Stimulated activated CD4-positive, alpha-beta T cell treated with anti-CD3 and anti-CD28 coated beads, Interleukin-12 subunit alpha, Interleukin-12 subunit beta, amount 100 ng/mL, for 24 hours (primary cell): ENCODE measurements at regions not wholly inside any gene's neighbourhood (a gene's known extent, or its start where the extent isn't known, plus 50 kb on each side); places are given as distances from the start of the nearest gene placed in this dataset.
"Not testable (repeated sequence)": the region's sequence is repeated elsewhere in the genome, so short reads cannot be mapped to it uniquely, and the experiment has no call there.

Experiments used
- DNase-seq, 2 experiments: peaks; one replicate each; pipeline ENCODE4 v3.0.0-alpha.2; 2020; ENCODE audit warnings: low read depth in 2 of 2

GRCh38 chr6:100099189-100100074 lies 105.4 kb upstream of the MCHR2 start:
- DNase-seq = no peak

DNA sequence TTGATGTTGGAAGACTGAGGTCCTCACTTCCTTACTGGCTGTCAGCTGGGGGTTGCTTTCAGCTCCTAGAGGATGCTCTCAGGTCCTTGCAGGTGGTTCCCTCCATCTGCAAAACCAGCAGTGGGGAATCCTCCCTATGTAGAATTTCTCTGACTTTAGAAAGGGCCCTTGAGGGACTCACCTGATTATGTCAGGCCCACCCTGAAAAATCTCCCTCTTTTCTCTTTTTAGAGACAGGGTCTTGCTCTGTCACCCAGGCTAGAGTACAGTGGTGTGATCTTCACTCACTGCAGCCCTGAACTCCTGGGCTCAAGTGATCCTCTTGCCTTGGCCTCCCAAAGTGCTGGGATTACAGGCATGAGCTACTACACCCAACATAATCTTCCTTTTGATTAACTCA lies 102.9 kb upstream of the MCHR2 start:
- DNase-seq = no peak

DNA sequence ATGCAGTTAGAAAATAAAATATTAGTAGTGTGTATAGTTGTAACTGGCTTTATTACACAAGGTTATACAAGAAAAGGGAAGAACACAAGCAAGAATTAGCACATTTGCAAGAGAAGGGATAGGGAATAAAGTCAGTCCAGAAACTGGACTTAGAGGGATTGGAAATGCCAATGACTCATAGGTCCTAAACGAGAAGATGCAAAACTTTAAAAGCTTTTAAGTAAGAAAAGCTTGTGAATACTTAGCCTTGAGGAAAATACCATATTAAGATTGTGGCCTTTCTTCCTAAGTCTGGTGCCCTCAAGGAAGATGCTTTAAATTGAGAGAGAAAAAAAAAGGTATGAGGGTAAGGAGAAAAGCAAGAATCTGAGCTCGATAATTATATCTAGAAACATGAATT lies 102.3 kb upstream of the MCHR2 start:
- DNase-seq = no peak

GRCh38 chr6:100093405-100093804 lies 99.4 kb upstream of the MCHR2 start:
- DNase-seq = no peak

- DNase-seq = no peak
Observed at GRCh38 chr6:100088009-100088408, 94.0 kb upstream of the MCHR2 start.

DNA sequence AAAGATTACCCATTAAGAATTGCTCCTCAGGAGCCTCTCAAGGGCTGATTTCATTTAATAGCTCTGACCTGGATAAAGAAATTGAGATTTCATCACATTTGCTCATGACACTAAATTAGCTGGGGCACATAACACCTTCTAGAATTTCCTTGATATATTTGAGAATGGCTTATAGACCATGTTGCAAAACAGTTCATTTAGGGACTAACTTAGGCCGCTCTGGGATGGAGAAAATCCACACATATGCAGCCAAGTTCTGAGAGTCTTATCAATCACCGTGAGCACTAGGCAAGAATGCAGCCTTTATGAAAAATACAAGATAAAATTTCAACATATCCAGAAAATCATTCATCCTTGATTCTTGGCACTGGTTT lies 91.0 kb upstream of the MCHR2 start:
- DNase-seq = no peak

- no peak for DNase-seq
Observed at GRCh38 chr6:100084316-100084990, 90.4 kb upstream of the MCHR2 start.

GRCh38 chr6:100078509-100078908 lies 84.5 kb upstream of the MCHR2 start:
- DNase-seq = no peak

DNA sequence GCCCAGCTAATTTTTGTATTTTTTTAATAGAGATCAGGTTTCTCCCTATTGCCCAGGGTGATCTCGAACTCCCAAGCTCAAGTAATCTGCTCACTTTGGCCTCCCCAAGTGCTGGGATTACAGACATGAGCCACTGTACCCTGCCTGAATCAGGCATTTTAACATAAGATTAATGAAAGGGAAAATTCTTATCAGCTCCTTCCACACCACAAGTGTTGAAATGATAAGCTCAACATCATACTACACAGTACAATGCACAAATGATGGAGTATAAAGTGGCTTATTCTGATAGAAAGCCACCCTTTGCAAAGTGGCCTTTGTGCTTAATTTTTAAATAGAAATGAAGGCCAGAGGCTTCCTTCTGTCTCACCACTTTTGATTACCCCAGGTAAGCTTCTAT lies 71.3 kb upstream of the MCHR2 start:
- DNase-seq = no peak

DNA sequence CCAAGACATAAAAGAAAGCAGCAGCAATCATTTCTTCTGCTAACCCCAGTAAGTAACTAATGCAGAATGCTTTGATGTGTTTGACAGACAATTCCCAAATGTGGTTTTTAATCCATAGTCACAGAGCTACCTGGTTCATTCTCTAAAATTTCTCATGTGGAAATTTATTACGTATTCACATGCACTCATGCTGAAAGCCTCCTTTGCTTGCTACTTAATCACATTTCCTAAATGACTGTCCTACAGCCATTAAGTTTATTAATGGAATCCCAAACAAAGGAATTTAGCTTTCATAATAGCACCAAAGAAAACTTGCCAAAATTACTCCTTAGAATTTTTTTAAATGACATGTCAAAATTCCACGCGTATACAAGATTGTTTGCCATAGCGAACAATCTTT lies 68.6 kb upstream of the MCHR2 start:
- DNase-seq = no peak

DNA sequence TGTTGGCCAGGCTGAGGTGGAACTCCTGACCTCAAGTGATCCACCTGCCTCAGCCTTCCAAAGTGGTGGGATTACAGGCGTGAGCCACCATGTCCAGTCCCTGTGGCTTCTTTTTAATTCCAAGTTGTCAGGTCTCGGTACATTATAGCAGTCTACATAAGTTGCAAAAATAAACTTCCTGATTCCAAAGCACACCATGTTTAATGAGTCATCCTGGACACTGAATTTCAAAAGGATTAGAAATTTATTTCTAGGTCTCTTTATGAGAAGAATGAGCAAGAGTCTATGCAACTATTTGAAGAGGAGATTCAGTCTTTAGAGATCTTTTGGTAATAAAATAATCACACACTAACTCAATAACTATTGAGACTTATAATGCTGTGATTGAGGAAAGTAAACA lies 63.9 kb upstream of the MCHR2 start:
- no peak for DNase-seq

GRCh38 chr6:100050550-100050949 lies 56.5 kb upstream of the MCHR2 start:
- no peak for DNase-seq

- not testable (repeated sequence) for DNase-seq
Observed at GRCh38 chr6:100043961-100044360, 49.9 kb upstream of the MCHR2 start.
